ENCODE measurements at regions not wholly inside any gene's neighbourhood (a gene's known extent, or its start where the extent isn't known, plus 50 kb on each side); places are given as distances from the start of the nearest gene placed in this dataset.

DNA sequence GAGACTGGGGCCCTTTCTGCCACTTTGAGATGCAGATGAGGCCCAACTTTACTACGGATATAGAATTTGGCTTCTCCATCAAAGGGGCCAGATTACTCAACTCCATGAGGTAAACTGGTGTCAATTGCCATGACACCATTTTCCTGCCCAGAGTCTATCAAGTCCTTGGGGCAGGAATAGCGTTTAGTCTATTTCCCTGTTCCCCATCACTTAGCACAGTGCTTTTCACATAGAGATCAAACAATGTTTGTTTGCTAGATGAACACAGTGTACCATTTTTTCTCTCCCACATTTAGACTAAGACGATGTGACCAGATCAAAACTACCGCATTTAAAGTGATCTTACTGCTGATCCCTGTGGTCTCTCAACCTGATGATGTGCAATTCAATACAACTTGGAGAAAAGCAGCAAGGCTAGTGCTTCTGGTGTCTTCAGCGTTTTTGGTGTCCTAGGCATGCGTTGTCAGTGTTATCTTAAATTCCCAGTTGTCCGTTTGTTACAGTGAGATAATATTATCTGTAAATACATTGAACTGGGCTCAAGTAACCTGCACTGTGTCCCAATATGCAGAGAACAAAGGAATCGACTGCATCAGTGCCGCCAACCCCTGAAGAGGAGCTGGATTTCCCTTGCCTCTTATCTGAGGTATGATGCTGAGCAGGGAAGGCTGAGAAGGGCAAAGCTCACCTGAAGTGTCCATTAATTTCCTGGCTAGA, 446.2 kb downstream of the PLK2 start:
- no peak for DNase-seq (ENCODE audit: extremely low spot score)
- POLR2A ChIA-PET: no interaction called here

DNA sequence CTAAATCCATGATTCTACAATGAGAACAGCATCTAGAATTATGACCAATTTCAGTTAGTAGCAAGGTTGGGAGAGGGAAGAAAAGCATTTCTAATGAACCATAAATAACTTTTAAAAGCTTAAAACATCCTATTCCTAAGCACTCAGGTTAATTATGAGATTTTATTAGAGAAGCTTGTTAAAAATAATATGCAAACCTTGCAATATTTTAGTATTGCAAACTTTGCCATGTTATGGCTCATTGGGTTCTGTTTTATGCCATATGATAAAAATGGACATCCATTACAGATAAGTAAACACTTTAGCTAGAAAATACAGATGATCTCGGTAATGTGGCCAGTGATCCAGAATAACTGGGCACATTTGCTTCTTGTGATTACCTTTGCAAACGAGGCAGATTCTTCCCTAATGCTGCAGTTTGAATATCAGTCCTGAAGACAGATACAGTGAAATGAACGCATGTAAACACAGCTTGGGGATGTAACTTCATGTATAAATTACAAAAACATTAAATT, 447.0 kb downstream of the PLK2 start:
- ChIA-PET POLR2A (no interaction called here), CTCF (no interaction called here)

More for the DNA sequence above, 446.2 kb downstream of the PLK2 start:
- TF ChIP-seq CTBP1 (IDR thresholded peaks at IDR 0.05; ENCODE audit: borderline replicate concordance) (no peak), ZNF384 (IDR thresholded peaks at IDR 0.05) (no peak), LEF1 (IDR thresholded peaks at IDR 0.05; ENCODE audit: borderline replicate concordance) (no peak), NFRKB (IDR thresholded peaks at IDR 0.05) (no peak), SUZ12 (IDR thresholded peaks at IDR 0.05) (no peak), FOXA1 (IDR thresholded peaks at IDR 0.05) (no peak)
- CTCF ChIA-PET: no interaction called here

DNA sequence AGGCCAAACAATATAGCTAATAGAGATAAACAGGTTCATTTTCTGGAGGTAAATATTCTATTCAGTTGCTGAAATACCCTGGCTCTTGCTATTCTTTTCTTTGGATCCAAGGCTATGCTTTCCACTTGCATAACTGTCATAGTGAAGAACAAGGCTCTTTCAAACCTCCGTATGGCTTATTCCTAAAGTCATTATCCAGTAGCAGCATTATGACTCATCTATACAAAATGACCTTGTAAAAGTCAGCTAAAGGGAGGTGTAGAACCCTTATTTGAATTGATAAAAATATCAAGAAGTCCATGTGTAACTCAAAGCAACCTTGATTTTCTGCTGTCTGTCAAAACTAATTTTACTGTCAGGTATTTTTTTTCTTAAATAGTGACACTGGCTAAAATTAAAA, 447.8 kb downstream of the PLK2 start:
- CTCF ChIA-PET: no interaction called here
- TF ChIP-seq FOXM1 (IDR thresholded peaks at IDR 0.05; ENCODE audit: borderline replicate concordance): no peak
- TF ChIP-seq SUZ12 (IDR thresholded peaks at IDR 0.05): no peak
- no peak for TF ChIP-seq SP1 (IDR thresholded peaks at IDR 0.05)
- no peak for TF ChIP-seq ZNF384 (IDR thresholded peaks at IDR 0.05)
- no peak for TF ChIP-seq FOXK2 (IDR thresholded peaks at IDR 0.05)
- TF ChIP-seq L3MBTL2 (conservative IDR thresholded peaks at IDR 0.05): no peak
- no peak for TF ChIP-seq HDGF (IDR thresholded peaks at IDR 0.05; ENCODE audit: borderline replicate concordance)
- TF ChIP-seq FOXA1 (IDR thresholded peaks at IDR 0.05): no peak
- no peak for TF ChIP-seq NFRKB (IDR thresholded peaks at IDR 0.05)
- TF ChIP-seq CTBP1 (IDR thresholded peaks at IDR 0.05; ENCODE audit: borderline replicate concordance): no peak
- no peak for TF ChIP-seq LEF1 (IDR thresholded peaks at IDR 0.05; ENCODE audit: borderline replicate concordance)
- no peak for TF ChIP-seq BHLHE40 (IDR thresholded peaks at IDR 0.05; ENCODE audit: borderline replicate concordance)
- TF ChIP-seq ELF4 (IDR thresholded peaks at IDR 0.05): no peak
- TF ChIP-seq, protein P1, sequence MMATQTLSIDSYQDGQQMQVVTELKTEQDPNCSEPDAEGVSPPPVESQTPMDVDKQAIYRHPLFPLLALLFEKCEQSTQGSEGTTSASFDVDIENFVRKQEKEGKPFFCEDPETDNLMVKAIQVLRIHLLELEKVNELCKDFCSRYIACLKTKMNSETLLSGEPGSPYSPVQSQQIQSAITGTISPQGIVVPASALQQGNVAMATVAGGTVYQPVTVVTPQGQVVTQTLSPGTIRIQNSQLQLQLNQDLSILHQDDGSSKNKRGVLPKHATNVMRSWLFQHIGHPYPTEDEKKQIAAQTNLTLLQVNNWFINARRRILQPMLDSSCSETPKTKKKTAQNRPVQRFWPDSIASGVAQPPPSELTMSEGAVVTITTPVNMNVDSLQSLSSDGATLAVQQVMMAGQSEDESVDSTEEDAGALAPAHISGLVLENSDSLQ (IDR thresholded peaks at IDR 0.05): no peak
- no peak for TF ChIP-seq TARDBP (IDR thresholded peaks at IDR 0.05)
- TF ChIP-seq ARNT (IDR thresholded peaks at IDR 0.05): no peak
- POLR2A ChIA-PET: no interaction called here
- no peak for DNase-seq (ENCODE audit: extremely low spot score)

More for the DNA sequence above, 447.0 kb downstream of the PLK2 start:
- no peak for DNase-seq (ENCODE audit: extremely low spot score)
- TF ChIP-seq, protein P1 (IDR thresholded peaks at IDR 0.05): no peak
- TF ChIP-seq FOXK2 (IDR thresholded peaks at IDR 0.05) (no peak), NFRKB (IDR thresholded peaks at IDR 0.05) (no peak), ARNT (IDR thresholded peaks at IDR 0.05) (no peak), FOXM1 (IDR thresholded peaks at IDR 0.05; ENCODE audit: borderline replicate concordance) (no peak), ELF4 (IDR thresholded peaks at IDR 0.05) (no peak), FOXA1 (IDR thresholded peaks at IDR 0.05) (no peak), L3MBTL2 (conservative IDR thresholded peaks at IDR 0.05) (no peak), SUZ12 (IDR thresholded peaks at IDR 0.05) (no peak)

DNA sequence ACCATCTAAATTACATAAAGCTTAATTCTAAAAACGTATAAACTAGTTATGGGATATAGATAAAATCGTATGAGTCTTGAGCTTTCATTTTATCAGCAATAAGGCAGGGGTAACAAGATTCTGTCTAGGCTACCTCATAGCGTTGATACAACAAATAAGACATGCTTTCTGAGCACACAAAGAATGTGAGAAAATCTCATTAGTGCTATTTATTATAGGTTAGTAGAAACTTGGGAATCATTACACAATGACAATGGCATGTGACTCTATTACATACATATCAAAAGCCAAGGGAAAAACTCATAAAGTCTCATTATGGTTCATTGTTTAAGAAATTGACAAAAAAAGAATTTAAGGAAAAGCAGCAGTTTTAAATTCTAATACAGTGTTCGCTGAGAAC, 448.6 kb downstream of the PLK2 start:
- ChIA-PET CTCF (no interaction called here), POLR2A (no interaction called here)
- DNase-seq (ENCODE audit: extremely low spot score): no peak
- TF ChIP-seq ARNT (IDR thresholded peaks at IDR 0.05): no peak
- TF ChIP-seq FOXK2 (IDR thresholded peaks at IDR 0.05): no peak
- no peak for TF ChIP-seq FOXA1 (IDR thresholded peaks at IDR 0.05)
- no peak for TF ChIP-seq SUZ12 (IDR thresholded peaks at IDR 0.05)
- no peak for TF ChIP-seq ELF4 (IDR thresholded peaks at IDR 0.05)
- no peak for TF ChIP-seq CTBP1 (IDR thresholded peaks at IDR 0.05; ENCODE audit: borderline replicate concordance)
- no peak for TF ChIP-seq SP1 (IDR thresholded peaks at IDR 0.05)
- TF ChIP-seq FOXM1 (IDR thresholded peaks at IDR 0.05; ENCODE audit: borderline replicate concordance): no peak
- no peak for TF ChIP-seq LEF1 (IDR thresholded peaks at IDR 0.05; ENCODE audit: borderline replicate concordance)
- no peak for TF ChIP-seq HDGF (IDR thresholded peaks at IDR 0.05; ENCODE audit: borderline replicate concordance)
- TF ChIP-seq, protein P1 (IDR thresholded peaks at IDR 0.05): no peak
- TF ChIP-seq NFRKB (IDR thresholded peaks at IDR 0.05): no peak
- TF ChIP-seq ZNF384 (IDR thresholded peaks at IDR 0.05): no peak
- no peak for TF ChIP-seq TARDBP (IDR thresholded peaks at IDR 0.05)
- TF ChIP-seq BHLHE40 (IDR thresholded peaks at IDR 0.05; ENCODE audit: borderline replicate concordance): no peak

DNA sequence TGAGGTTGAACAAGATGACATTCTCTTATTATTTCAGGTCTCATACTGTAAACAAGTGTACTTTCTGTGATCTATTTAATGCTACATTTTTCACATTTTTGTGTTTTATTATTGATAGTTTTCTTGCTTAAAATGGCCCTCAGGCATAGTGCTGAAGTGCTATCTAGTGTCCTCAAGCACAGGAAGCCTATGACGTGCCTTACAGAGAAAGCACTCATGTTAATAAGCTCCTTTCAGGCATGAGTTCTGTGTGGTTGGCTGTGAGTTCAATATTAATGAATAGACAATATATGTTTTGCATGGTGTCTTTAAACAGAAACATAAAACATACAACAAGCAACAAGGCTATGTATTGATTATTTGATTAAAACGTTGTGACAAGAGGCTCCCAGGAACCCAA, 450.1 kb downstream of the PLK2 start:
- TF ChIP-seq HDGF (IDR thresholded peaks at IDR 0.05; ENCODE audit: borderline replicate concordance) (no peak), CTBP1 (IDR thresholded peaks at IDR 0.05; ENCODE audit: borderline replicate concordance) (no peak), L3MBTL2 (conservative IDR thresholded peaks at IDR 0.05) (no peak), TARDBP (IDR thresholded peaks at IDR 0.05) (no peak), ELF4 (IDR thresholded peaks at IDR 0.05) (no peak), FOXK2 (IDR thresholded peaks at IDR 0.05) (no peak), FOXA1 (IDR thresholded peaks at IDR 0.05) (no peak), ARNT (IDR thresholded peaks at IDR 0.05) (no peak)
- TF ChIP-seq, protein P1 (IDR thresholded peaks at IDR 0.05): no peak
- DNase-seq (ENCODE audit: extremely low spot score): no peak
- ChIA-PET CTCF (interaction anchor here (0.6 kb wide), 1 partner anchor 500 kb away, joined by 3 read pairs; no protein-coding TSS in a partner anchor), POLR2A (no interaction called here)
